HG02623 (cell line): ENCODE measurements at regions not wholly inside any gene's neighbourhood (a gene's known extent, or its start where the extent isn't known, plus 50 kb on each side); places are given as distances from the start of the nearest gene placed in this dataset.
"Not testable (repeated sequence)": the region's sequence is repeated elsewhere in the genome, so short reads cannot be mapped to it uniquely, and the experiment has no call there.

Experiments used
- ATAC-seq: cut with Tn5 transposase; IDR thresholded peaks from one replicate; pipeline ENCODE4 v1.9.1; 2021; ENCODE audit warnings: moderate library complexity; ENCODE audit not compliant: unreplicated experiment

DNA sequence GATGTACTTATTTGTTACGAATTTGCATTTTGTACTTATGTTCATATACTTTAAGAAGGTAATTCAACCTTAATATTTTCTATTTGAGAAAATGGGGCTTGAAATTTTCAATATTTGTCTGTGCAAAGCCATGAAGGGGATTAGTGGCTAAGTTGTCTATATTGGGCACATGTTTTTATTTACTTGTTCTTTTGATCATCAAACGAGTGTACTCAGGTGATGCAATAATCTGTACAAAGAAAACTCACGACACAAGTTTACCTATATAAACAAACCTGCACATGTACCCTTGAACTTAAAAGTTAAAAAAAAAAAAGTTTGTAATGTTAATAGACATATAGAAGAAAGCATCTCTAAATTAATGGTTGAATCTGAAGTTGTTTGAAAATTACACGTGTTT, 658.9 kb upstream of the SYT4 start:
- no peak for ATAC-seq

- no peak for ATAC-seq
These were observed 672.0 kb upstream of the SYT4 start for GRCh38 chr18:43949291-43949690.

DNA sequence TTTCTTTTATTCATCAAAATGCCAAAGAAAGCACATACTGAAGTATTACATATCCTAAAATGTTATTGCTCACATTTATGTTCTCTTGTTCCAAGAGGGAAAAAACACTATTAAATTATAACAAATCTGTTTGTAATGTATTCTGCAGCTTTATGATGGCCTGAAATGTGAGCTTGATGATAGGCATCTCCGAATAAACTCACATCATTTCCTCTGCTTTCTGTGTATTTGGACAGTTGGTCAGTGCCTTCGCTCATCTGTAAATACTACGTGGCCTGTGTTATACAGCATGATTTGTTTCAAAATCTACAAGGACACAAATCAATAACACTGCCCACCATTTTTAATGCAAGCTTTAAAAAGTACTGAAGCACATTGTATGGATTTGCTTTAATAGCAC, 672.8 kb upstream of the SYT4 start:
- ATAC-seq: no peak

- ATAC-seq: no peak
These were observed 675.1 kb upstream of the SYT4 start for GRCh38 chr18:43952398-43952797.

DNA sequence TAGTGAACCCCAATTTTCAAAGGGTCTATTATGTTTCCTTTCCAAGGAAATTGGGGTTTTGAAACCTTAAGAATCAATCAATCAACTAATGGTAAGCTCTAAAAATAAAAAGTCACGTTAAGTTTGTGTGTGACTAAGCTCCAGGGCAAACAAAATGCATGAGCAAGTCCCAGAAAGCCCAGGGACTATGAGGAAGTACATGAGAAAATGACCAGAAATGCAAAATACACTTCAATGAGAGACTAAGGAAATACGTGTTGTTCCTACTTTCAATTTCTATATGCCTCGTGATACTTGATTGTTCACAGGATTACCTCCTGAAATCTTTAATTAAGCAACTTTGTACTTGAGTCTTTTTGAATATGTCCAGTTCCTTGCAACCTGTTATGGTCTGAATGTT, 684.4 kb upstream of the SYT4 start:
- no peak for ATAC-seq

DNA sequence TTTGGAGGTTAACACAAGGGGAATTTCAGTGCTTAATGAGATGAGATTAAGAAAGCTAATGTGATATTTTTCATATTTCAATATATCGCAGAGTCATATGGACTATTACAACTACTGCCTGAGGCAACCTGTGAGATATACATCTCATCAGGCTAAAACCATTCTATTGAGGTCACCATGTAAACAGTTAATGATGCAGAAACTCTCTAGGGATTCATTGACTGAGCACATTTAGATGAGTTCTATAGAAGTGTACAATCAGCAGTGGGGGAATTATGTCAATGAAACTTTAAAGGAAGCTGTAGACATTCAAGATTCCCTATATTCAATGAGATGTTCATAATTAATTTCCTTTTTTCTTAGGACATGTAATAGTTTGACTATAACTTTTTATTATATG, 687.4 kb upstream of the SYT4 start:
- ATAC-seq: no peak

DNA sequence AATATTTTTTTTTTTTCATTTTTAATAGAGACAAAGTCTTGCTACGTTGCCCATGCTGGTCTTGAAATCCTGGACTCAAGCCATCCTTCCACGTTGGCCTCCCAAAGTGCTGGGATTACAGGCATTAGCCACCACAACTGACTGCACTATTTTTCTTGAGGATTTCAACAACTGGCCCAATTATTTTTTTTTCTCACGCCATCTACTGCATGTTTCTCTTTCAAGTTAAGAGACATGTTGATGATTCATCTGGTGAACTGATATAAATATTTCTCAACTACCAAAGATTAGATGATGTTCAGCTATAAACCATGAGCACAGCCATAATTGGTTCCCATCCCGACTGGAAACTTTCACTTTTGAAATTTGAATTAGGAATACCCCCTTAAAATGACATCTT, 688.4 kb upstream of the SYT4 start:
- no peak for ATAC-seq

DNA sequence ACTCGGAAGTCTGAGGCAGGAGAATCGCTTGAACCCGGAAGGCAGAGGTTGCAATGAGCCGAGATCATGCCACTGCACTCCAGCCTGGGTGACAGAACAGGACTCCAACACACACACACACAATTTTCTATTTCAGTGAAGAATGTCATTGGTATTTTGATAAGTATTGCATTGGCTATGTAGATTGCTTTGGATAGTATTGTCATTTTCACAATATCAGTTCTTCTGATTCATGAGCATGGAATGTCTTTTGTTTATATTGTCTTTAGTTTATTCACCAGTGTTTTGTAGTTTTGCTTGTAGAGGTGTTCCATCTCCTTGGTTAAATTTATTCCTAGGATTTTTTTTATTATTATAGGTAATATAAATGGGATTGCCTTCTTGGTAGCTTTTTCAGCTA, 693.4 kb upstream of the SYT4 start:
- ATAC-seq: no peak

DNA sequence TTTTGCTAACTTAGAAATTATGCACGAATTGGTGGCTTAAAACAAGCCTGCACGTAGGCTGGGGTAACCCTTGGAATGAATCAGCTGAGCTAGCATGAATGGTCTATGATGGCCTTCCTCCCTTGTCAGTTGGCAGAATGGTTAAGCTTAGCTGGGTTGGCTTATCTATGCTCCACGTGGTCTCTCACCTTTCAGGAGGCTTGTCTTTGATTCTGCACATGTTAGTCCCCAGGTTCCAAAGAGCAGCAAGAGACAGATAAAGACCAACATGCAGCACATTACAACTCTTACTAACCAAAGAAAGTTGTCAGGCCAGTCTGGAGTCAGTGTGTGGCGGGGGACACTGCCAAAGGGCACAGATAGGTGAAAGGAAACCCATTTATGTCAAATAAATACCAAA, 700.9 kb upstream of the SYT4 start:
- ATAC-seq: no peak

- no peak for ATAC-seq
These were observed 698.1 kb upstream of the SETBP1 start for GRCh38 chr18:43982582-43982981.

DNA sequence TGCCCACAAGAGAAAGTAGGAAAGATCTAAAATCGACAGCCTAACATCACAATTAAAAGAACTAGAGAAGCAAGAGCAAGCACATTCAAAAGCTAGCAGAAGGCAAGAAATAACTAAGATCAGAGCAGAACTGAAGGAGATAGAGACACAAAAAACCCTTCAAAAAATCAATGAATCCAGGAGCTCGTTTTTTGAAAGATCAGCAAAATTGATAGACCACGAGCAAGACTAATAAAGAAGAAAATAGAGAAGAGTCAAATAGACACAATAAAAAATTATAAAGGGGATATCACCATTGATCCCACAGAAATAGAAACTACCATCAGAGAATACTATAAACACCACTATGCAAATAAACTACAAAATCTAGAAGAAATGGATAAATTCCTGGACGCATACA, 693.6 kb upstream of the SETBP1 start:
- not testable (repeated sequence) for ATAC-seq

DNA sequence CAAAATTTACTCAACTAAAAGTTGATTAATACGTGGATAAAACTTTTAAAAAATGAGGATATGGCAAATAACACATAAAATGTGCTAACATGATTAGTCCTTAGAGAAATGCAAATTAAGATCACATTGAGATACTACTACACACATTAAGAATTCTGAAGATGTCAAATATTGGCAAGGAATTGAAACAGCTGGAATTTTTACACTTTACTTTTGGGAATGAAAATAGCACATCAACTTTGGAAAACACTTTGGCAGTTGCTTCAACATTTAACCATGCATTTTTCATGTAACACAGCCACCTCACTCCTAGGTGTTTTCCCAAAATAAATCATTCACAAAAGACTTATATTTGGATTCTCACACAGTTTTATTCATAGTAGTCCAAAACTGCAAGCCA, 687.9 kb upstream of the SETBP1 start:
- ATAC-seq: no peak

DNA sequence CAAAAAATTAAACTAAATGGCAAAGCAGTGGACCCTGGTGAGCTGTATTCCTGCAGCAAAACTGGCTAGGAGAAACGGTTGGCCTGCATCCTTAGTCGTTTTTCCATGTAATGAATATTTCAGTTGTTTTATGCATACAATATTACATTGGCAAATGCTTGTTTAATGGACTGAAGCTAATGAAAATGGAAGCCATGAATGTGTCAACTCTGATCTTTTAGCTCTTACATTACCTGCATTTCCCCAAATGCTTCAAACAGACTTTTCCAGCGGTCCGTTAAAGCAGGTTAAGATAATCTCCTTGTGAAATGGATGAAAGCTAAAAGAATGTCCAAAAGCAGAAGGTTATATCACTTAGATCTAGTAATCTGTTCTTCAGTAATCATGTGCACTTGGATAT, 686.3 kb upstream of the SETBP1 start:
- ATAC-seq: no peak

GRCh38 chr18:44013871-44014270, 666.8 kb upstream of the SETBP1 start:
- no peak for ATAC-seq

DNA sequence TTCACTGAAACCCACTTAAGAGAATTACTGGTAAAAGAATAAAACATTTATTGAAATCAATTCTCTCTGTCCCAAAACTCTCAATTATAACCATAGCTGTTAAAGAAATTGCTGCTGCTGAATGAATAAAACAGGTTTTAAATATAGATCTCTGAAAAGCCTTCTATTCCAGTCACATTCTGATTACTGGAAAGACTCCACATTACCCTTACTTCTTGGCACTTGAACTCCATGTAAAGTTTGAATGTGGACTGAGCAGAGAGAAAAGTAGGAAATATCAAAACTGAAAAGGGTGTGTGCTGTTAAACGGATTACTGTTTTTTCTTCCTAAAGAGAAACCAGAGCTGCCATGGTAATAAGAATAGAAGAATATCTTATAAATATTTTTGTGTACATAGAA, 655.3 kb upstream of the SETBP1 start:
- no peak for ATAC-seq

- ATAC-seq: no peak
These were observed 652.6 kb upstream of the SETBP1 start for GRCh38 chr18:44028109-44028508.

DNA sequence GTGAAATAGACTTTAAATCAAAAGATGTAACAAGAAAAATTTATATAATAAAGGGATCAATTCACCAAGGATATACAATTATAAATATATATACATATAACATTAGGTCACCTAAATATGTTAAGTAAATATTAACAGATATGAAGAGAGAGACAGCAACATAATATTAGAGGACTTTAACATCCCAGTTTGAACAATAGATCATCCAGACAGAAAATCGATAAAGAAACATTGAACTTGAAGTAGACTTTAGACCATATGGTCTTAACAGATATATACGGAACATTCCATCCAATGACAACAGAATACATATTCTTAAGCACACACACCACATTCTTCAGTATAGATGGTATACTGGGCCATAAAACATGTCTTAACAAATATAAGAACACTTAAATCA, 649.6 kb upstream of the SETBP1 start:
- no peak for ATAC-seq

DNA sequence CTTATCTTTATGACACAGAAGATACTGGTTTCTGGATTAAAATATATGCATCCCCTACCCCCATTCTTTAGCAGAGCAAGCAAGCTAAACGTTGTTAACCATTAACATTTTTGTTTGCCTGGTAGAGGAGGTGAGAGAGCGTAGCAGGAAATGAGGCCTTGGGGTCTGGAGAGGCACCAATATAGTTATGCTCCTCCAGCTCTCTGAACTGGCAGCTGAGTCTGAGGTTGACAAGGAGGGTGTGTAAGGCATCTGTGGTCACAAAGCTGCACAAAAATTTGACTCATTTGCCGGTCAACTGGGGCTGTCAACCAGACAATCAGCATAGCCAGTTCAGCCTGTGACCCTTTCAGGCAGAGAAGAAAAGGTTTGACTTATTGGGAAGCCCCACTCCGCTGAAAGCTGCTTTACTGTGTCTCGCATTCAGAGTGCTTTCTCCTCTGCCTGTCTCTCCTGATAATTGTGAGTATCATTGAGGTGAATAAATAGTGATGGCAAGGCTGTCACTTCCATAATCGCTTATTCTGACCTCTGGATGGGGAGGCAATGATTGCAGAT, 647.5 kb upstream of the SETBP1 start:
- ATAC-seq: no peak

DNA sequence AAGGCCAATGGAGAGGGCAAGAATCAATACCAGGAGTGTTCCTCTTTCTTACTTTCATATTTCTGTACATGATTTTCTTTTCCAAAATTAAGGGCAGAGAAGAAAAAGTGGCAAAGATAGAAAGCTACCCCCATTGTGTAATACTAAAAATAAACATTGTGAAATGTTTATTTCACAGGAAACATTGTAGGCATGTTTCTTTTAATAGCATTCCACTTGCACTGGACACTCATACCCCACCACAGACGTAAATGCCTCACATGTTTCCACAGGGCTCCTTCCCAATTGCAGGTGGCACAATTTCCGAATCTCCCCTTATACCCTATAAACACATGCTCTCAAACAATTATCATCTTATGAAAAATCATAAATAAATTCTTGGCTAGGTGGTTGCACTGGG, 645.1 kb upstream of the SETBP1 start:
- ATAC-seq: no peak

DNA sequence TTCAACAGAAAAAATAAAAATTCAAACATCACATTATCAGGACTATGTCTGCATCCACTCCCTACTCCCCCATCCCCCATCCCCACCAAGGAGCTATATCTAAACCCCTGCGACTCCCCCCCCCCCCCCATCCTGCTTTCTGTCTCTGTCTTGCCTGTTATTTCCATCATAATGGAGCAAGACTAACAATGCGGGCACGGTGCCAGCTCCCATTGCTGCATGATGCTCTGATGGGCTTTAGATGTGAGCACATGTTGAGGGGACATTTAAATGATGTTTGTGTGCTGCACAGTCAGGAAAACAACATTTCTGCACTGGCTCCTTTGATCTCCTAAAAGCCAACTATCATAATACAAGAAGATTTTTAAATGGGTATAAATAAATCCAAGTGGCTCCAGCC, 644.2 kb upstream of the SETBP1 start:
- ATAC-seq: no peak

DNA sequence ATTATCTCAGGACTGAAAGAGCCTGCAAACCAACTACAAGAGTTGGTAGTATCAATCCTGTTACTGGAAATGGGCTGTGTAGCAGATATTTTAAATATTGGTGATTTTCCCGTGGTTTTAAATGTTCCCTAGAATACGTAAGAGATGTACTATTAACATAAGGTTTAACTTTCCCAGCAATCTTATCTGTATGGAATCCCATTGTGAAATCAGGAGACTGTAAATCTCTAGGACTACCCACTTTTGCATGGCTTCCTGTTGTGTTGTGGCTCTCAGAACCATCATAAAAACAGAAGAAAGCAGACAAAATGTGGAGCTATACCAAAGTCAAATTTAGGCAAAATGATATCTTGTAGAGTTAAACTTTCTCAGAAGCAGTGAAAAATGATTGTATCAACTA, 641.5 kb upstream of the SETBP1 start:
- ATAC-seq: no peak

DNA sequence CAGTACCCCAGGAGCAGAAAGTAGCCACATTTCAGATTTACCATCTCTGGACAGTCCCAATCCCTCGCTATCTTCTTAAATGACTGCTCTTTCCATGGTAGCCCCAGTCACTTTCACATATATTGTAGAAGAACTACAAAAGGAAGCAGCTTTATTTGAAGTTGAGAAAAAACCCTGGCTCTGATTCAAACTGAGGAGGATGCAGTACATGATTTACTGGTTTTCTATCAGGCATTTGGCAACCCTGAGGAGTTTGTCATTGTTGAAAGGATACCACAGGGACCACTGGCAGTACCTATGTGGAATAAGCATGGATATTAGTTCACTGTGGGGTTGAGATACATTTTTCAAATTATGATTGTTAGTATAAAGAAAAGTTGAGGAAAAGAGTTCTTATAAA, 640.9 kb upstream of the SETBP1 start:
- no peak for ATAC-seq

- ATAC-seq: no peak
These were observed 639.1 kb upstream of the SETBP1 start for GRCh38 chr18:44041553-44041952.

- ATAC-seq: no peak
These were observed 638.7 kb upstream of the SETBP1 start for GRCh38 chr18:44041961-44042360.
